Body of pancreas (tissue), 4 donors: ENCODE measurements at regions not wholly inside any gene's neighbourhood (a gene's known extent, or its start where the extent isn't known, plus 50 kb on each side); places are given as distances from the start of the nearest gene placed in this dataset.
A peak's percentile ranks its signal among the peaks of the same experiment; 100 is the strongest.

Experiments used
- ATAC-seq: fragments of 150-250 bp; one replicate; pipeline ENCODE4 v1.9.1; 2016
- DNase-seq, 4 donors: peaks; one replicate each; pipeline ENCODE4 v3.0.0-alpha.2; 2019
- H3K27ac ChIP-seq, 4 donors: fragments of 200-600 bp; sonication (generic); 1 replicate in 3 of 4; 2 replicates in 1 of 4; pipeline versions ENCODE4 v1.5.1 to v1.6.1; 2016 to 2019; ENCODE audit warnings: mild to moderate bottlenecking in 1 of 4, mixed read lengths in 1 of 4, moderate library complexity in 1 of 4
- H3K27me3 ChIP-seq, 2 donors: fragments of 200-600 bp; sonication (generic); one replicate each; pipeline ENCODE4 v1.6.0; 2016; ENCODE audit warnings: mild to moderate bottlenecking in 1 of 2
- H3K36me3 ChIP-seq, 2 donors: fragments of 200-600 bp; sonication (generic); replicated peaks in 1 of 2; 2 replicates each; pipeline ENCODE4 v1.5.1; 2016; ENCODE audit warnings: low read depth in 2 of 2; ENCODE audit not compliant: insufficient read depth in 1 of 2
- H3K4me1 ChIP-seq: fragments of 200-600 bp; sonication (generic); one replicate; pipeline ENCODE4 v1.6.0; 2016
- H3K4me3 ChIP-seq, 2 donors: fragments of 200-600 bp; sonication (generic); 1 replicate in 1 of 2; 2 replicates in 1 of 2; pipeline ENCODE4 v1.5.1; 2016 to 2019
- H3K9me3 ChIP-seq, 3 donors: fragments of 200-600 bp; sonication (generic); 1 replicate in 2 of 3; 2 replicates in 1 of 3; pipeline ENCODE4 v1.5.1; 2016
- POLR2A ChIP-seq, 3 donors: fragments of 450-650 bp; IDR thresholded peaks; one replicate each; pipeline ENCODE4 v1.6.1; 2016; ENCODE audit warnings: antibody characterized with exemption in 3 of 3, mild to moderate bottlenecking in 2 of 3
- WGBS, 2 donors: methylation state at CpG; one replicate each; pipeline ENCODE4 v1.1.5; 2017; 5-methylcytosine and 5-hydroxymethylcytosine counted together
- intact Hi-C: fragments of 100-400 bp; cut with DNase I; formaldehyde crosslinking; loops from one replicate; pipeline ENCODE4 v1.15.1; 2023
- TF ChIP-seq, protein P1 (sequence below), 7 experiments: fragments of 450-650 bp in 4 of 7; fragments of 200-600 bp in 3 of 7; sonication (generic) in 3 of 7; IDR thresholded peaks; one replicate each; pipeline ENCODE4 v1.5.1; 2016 to 2019; ENCODE audit warnings: antibody characterized with exemption in 7 of 7

DNA sequence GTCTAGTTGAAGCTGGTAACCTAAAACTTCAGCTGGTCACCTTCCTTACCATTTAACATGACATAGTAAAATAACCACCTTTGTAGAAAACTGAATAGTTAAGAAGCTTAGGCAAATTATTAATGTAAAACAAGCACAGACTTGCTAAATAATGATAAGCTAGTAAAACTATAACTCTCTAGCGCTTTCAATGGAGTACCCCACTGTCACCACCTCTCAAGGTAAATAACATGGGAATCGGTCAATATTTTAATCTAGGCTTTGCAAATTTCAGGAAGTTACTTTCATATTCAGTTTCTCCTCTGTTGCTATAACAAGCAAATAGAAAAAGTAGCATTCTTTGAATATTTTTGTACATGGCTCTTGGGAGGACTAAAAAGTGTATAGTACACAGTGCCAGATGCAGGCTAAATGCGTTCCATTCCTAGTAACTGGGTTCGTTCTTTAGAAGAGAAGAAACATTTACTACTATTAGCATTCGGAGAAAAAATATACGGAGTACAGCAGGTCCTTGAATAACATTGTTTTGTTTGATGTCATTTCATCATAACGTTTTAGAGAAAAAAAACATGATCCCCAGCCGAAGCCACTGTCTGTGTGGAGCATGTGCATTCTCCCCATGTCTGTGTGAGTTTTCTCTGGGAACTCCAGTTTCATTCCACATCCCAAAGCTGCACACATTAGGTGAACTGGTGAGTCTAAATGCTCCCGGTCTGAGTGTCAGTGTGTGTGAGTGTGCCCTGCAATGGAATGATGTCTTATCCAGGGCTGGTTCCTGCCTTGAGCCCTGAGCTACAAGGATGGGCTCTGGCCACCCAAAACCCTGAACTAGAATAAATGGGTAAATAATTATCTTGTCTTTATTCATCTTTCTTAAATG, 52.5 kb downstream of the EPRS1 start:
- peaks cover 37% of the 10 kb centered on the region for H3K4me1 ChIP-seq
- no peak for TF ChIP-seq POLR2A (IDR thresholded peaks at IDR 0.05)
- TF ChIP-seq, protein P1, sequence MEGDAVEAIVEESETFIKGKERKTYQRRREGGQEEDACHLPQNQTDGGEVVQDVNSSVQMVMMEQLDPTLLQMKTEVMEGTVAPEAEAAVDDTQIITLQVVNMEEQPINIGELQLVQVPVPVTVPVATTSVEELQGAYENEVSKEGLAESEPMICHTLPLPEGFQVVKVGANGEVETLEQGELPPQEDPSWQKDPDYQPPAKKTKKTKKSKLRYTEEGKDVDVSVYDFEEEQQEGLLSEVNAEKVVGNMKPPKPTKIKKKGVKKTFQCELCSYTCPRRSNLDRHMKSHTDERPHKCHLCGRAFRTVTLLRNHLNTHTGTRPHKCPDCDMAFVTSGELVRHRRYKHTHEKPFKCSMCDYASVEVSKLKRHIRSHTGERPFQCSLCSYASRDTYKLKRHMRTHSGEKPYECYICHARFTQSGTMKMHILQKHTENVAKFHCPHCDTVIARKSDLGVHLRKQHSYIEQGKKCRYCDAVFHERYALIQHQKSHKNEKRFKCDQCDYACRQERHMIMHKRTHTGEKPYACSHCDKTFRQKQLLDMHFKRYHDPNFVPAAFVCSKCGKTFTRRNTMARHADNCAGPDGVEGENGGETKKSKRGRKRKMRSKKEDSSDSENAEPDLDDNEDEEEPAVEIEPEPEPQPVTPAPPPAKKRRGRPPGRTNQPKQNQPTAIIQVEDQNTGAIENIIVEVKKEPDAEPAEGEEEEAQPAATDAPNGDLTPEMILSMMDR (IDR thresholded peaks at IDR 0.05) = no peak
- peak; percentile 63 for ATAC-seq
- no peaks in the 10 kb centered on the region for H3K27me3 ChIP-seq
- WGBS, 2 donors = 11 to 25% methylated on average over 9 of the region's 9 CpGs
- H3K9me3 ChIP-seq = no peaks in the 10 kb centered on the region
- H3K4me3 ChIP-seq = no peak overlapping the region
- DNase-seq = no peak
- peak overlapping the region in 3 of 4 donors; percentile 35 to 72 (median 63) for H3K27ac ChIP-seq
- intact Hi-C loops = no loop called here
- peaks cover 0 to 5% of the 10 kb centered on the region in 2 donors for H3K36me3 ChIP-seq

DNA sequence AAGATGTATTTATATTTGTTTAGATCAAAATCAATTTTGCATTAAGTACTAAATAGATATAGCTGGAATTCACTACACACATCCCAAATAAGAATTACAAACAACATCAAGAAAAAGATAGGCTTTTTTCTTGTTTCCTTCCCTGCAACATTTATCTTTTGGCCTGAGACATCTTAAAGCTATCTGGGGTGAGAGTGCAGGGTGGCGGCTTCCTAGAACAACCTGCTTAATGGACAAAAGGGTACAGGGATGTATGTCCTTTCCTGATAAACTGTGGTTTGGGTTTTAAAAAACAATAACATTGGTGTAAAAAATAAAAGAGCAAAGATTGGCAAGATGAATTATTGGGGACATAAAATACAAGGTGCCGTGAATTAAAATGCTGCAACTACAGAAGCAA, 54.4 kb downstream of the EPRS1 start:
- peak overlapping the region in 3 of 4 donors; percentile 26 to 72 (median 37) for H3K27ac ChIP-seq

DNA sequence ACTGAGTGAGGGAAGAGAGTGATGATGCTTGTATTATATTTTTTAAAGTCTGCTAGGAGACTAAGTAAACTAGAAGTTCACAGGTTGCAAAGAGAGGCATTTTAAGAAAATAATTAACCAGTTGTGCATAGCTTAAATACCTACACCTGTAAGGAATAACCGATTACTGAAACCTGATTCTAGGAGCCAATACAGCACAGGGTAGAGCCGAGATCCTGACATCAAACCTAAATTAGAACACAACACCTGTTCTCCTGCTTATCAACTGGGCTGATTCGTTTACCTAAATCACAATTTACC, 54.8 kb downstream of the EPRS1 start:
- H3K4me1 ChIP-seq = peaks cover 59% of the 10 kb centered on the region
- no peaks in the 10 kb centered on the region for H3K9me3 ChIP-seq
- H3K27me3 ChIP-seq = no peaks in the 10 kb centered on the region
- intact Hi-C loops = no loop called here
- H3K27ac ChIP-seq = peak overlapping the region in 3 of 4 donors; percentile 26 to 72 (median 37)
- DNase-seq = no peak
- WGBS, 2 donors = 15 to 17% methylated on average over 3 of the region's 3 CpGs
- H3K4me3 ChIP-seq = no peak overlapping the region
- peaks cover 0 to 4% of the 10 kb centered on the region in 2 donors for H3K36me3 ChIP-seq
- no peak for TF ChIP-seq POLR2A (IDR thresholded peaks at IDR 0.05)
- TF ChIP-seq, protein P1 (IDR thresholded peaks at IDR 0.05) = no peak
- peak; percentile 30 for ATAC-seq

More for the DNA sequence above, 54.4 kb downstream of the EPRS1 start:
- peaks cover 0 to 5% of the 10 kb centered on the region in 2 donors for H3K36me3 ChIP-seq
- no peaks in the 10 kb centered on the region for H3K27me3 ChIP-seq
- intact Hi-C loops = no loop called here
- TF ChIP-seq, protein P1 (IDR thresholded peaks at IDR 0.05) = no peak
- no peak for TF ChIP-seq POLR2A (IDR thresholded peaks at IDR 0.05)
- 68 to 73% methylated on average over 2 of the region's 2 CpGs for WGBS, 2 donors
- peaks cover 55% of the 10 kb centered on the region for H3K4me1 ChIP-seq
- DNase-seq = no peak
- no peak overlapping the region for H3K4me3 ChIP-seq
- no peaks in the 10 kb centered on the region for H3K9me3 ChIP-seq
- ATAC-seq = no peak

DNA sequence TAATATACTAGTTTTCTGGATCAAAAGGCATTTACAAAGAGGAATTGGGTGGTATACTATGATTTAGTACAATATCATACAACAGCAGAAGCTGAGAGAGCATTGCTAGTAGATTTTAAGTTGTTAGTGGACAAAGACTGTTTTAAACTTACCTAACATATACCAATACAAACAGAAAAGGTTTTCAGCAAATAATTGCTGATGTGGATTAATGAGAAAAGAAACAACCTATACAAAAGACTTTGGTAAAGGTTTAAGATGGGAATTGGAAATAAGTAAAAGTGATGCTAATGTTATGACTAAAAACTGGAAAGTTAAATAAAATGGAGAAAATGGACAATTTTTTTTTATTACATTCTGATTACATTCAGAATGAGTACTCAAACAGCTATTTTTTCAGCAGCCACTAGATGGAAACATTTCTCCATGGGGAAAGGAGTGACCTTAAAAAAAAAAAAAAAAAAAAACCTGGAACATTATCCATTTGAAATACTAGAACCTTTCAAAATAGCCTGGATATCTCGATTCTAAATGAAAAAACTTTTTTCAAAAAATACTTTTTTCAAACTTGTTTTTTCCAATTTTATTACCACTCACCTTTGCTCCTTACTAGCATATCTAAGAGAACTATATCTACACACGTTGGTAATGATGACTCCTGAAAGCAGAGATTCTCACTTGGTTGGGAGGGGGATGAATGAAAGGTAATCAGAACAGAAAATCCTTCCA, 55.4 kb downstream of the EPRS1 start:
- Histone ChIP-seq H3K27ac (peak overlapping the region in 3 of 4 donors; percentile 26 to 72 (median 37)), H3K27me3 (no peaks in the 10 kb centered on the region), H3K4me3 (no peak overlapping the region), H3K9me3 (no peaks in the 10 kb centered on the region), H3K36me3 (no peaks in the 10 kb centered on the region), H3K4me1 (peaks cover 60% of the 10 kb centered on the region)
- WGBS, 2 donors = 4 to 7% methylated on average over 2 of the region's 2 CpGs
- intact Hi-C loops = no loop called here
- DNase-seq (no peak), ATAC-seq (peak; percentile 67)
- no peak for TF ChIP-seq POLR2A (IDR thresholded peaks at IDR 0.05)
- TF ChIP-seq, protein P1 (IDR thresholded peaks at IDR 0.05) = peak; percentile 33 to 83 (median 71)
